ENCODE measurements at regions not wholly inside any gene's neighbourhood (a gene's known extent, or its start where the extent isn't known, plus 50 kb on each side); places are given as distances from the start of the nearest gene placed in this dataset.
A peak's percentile ranks its signal among the peaks of the same experiment; 100 is the strongest.

DNA sequence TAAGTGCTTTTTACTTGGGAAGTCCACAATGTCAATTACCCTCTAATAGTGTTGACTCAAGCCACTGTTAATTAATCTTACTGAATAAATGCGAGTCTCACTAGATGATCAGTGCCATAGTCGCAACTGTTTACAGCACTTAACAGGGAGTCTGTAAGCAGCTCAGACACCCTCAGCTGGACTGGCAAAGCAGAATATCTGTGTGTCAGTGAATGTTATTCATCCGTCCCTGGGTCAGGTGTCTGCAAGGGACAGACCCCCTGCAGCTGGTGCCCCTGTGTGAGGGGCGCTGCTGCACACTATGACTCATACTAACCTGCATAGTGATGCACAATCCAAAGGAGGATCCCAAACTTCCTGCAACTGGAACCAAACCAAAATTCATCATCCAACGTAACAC, 306.5 kb downstream of the HHIPL2 start:
- no peak for DNase-seq (ENCODE audit: low read depth)

GRCh38 chr1:222240536-222241181, 307.2 kb downstream of the HHIPL2 start:
- DNase-seq (ENCODE audit: low read depth): no peak

DNA sequence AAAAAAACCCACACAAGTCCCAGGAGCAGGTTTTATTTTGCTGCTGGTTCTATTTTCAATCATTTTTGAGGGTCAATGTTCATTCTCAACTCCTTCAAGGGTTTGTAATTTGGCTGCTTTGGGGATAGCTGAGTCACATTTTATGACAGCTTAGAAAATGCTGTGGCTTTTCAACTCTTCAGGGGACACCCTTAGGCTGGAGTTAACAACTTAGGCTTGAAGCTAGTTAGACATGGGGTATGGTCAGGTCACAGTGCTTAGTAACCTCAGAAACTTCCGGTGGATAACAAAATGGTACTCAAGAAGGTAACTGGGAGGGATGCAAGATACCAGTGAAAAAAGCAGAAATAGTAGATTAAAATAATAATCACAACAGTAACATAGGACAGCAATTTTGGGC, 308.8 kb downstream of the HHIPL2 start:
- no peak for DNase-seq (ENCODE audit: low read depth)

DNA sequence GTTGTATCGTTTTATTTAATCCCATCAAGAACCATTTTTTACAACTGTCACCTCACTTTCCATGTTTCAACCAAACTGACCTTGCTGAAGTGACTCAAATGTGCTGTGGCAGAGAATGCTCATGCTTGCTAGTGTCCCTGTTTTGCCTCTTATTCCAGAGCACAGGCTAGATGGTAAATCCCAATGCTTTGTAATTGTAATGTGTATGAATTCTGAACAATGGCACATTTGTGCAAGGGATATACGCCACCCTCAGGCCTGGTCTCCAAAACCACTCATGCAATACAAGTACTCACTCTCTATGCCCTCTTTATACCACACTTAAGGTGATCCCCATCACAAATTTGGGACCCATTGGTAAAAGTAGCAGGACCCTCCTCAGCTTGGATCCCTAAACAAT, 313.6 kb downstream of the HHIPL2 start:
- DNase-seq (ENCODE audit: low read depth): no peak

- no peak for DNase-seq (ENCODE audit: low read depth)
Measured at GRCh38 chr1:222233444-222234158, 314.3 kb downstream of the HHIPL2 start.

- DNase-seq (ENCODE audit: low read depth): no peak
Measured at GRCh38 chr1:222232842-222233241, 315.1 kb downstream of the HHIPL2 start.

- DNase-seq (ENCODE audit: low read depth): no peak
Measured at GRCh38 chr1:222229672-222230312, 318.1 kb downstream of the HHIPL2 start.

DNA sequence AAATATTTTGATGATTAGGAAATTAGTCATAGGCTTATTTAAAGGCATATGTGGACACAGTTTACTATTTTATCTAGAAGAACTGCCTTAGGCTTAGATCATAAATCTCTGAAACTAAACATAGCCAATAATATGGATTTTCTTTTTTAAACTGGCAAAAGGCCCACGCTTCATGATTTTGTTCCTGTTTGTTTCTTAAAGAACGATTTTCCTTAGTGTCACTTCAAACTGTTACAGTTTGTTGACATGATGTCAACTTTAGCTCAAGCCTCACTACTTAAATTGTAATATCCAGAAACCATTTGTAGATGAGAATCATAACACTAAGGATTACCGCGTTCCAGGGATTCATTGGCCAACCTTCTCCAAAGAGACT, 322.6 kb downstream of the HHIPL2 start:
- peak; percentile 62 for DNase-seq (ENCODE audit: low read depth)

DNA sequence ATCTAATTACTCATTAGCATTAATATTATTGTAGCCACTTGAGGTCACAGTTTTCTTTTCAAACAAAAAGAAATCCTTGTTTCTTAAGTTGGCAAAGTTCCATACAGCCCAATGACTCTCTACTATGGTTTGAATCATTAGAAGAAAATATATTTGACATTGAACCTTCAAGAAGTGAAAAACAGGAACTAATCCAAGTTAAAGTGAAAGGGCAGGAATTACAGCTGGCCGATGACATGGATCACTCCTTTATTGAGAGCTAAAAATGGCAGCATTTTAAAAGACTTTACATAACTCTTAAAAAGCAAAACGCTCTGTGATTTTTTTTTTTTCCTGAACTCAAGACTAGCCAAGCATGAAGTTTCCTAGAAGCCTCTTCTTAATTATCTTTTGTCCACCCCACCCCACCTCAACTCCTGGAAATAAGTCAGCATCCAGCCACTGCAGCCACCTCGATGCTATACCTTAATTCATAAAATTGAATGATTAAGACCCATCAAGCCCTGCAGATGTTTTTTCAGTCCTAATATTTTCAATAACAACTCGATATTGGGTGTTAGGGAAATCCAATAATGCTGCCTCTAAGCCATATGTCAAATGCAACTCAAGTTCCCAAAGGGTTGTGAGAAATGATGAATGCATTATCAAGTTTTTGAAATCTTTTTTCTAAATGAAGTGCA, 323.1 kb downstream of the HHIPL2 start:
- DNase-seq (ENCODE audit: low read depth): no peak

- DNase-seq (ENCODE audit: low read depth): no peak
Measured at GRCh38 chr1:222224156-222224555, 323.7 kb downstream of the HHIPL2 start.

GRCh38 chr1:222223010-222223409, 324.9 kb downstream of the HHIPL2 start:
- DNase-seq (ENCODE audit: low read depth): no peak

DNA sequence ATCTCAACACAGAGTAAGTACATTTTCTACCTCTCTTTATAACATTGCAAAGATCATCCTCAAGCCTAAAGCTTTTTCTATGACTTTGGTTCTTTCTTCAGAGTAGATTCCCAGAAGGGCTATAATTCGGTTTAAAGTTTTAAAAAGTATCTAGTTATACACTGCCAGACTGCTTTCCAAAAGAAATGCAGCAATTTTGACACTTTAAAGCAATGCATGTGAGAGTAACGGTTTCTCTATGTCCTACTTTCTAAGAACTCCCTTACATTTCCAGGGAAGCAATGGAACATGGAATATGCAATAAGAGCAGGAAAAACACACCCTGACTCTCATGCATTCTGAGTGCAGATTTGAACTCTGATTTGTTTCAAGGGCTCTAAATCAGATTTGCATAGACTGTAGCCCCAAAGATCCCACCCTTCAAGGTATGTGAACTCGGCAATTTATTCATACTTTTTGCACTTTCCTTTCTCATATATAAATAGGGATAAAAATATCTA, 331.6 kb downstream of the HHIPL2 start:
- no peak for DNase-seq (ENCODE audit: low read depth)

DNA sequence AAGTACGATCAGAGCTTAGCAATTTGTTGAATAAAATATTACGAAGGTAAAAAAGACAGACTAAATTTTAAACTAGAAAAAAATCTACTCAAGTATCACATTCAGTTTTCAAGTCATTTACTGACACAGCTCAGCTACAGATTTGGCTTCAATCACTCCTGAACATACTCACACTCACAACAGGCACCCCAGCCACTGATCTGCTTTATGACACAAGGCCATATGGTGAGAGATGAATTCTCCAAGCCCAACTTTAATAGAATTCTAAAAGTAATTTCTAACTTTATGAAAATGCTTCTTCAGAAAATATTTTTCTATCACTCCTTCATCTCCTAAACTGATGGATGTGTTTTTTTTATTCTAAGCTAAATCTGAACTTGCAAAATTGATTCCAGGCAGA, 337.1 kb downstream of the HHIPL2 start:
- DNase-seq (ENCODE audit: low read depth): no peak

DNA sequence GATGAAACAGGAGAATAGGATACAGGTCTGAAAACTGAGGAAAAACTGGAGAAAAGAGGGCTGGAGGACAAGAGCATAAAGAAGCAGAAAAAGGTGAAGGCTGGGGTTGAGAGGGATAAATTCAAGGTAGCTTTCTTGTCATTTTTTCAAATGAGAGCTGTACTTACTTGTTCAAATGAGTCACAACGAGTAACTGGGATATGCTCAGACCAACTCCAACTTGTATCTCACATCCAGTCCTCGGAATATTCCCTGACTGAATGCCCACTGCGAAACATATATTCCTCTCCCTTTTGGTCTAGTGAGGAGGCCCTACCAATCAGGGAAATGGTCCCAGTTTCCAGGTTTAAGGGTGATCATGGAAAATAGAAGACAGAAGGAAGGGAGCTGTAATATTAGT, 343.4 kb downstream of the HHIPL2 start:
- no peak for DNase-seq (ENCODE audit: low read depth)

DNA sequence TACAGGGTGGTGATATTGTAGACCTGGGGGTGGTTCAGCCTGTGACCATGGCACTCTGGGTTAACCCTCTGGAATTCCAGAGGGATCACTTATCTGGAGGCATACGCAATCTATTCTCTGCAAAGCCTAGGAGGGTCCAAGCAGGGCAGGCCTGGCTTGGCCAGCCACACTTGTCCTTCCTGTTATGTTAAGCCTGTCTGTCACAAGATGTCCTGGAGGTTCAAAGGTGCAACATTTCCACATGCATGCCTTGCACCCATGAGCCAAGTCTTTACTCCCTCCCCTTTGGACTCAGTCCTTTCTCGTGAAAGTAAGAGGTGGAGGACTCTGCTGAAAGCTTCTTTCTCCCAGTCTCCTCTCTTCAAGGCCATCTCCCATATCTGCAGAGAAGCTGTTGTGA, 345.1 kb downstream of the HHIPL2 start:
- no peak for DNase-seq (ENCODE audit: low read depth)

DNA sequence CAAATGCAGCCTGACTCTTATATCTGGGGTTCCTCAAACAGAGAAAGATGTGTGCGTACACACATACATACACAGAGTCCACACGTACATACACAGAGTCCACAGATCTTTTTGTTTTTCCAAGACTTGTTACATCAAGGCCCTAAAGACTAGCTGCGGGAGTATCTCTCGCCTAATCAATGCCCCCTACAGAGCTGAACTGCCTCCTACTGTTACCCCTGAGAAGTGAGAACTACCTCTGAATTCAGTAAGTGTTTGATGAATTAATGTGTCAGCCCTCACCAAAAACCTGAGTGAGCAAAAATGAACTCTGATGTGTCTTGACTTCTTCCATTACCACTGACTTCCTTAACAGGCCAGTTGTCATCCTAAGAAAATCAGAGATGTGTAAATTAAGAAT, 351.2 kb downstream of the HHIPL2 start:
- no peak for DNase-seq (ENCODE audit: low read depth)

GRCh38 chr1:222196288-222196687, 351.6 kb downstream of the HHIPL2 start:
- DNase-seq (ENCODE audit: low read depth): no peak

GRCh38 chr1:222195857-222196256, 352.0 kb downstream of the HHIPL2 start:
- no peak for DNase-seq (ENCODE audit: low read depth)

DNA sequence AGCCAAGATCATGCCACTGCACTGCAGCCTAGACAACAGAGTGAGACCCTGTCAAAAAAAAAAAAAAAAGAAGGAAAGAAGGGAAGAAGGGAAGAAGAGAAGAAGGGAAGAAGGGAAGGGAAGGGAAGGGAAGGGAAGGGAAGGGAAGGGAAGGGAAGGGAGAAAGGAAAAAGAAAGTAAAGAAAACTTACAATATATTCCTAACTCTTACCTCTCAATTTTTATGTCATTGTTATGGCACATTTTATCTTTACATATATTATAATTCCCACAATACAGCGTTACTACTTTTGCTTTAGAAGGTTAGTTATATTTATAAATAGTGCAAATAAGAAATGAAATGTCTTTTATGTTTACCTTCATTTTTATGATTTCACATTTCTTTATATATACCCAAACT, 358.7 kb downstream of the HHIPL2 start:
- no peak for DNase-seq (ENCODE audit: low read depth)

- no peak for DNase-seq (ENCODE audit: low read depth)
Measured at GRCh38 chr1:222187566-222188332, 360.2 kb downstream of the HHIPL2 start.

GRCh38 chr1:222182641-222183040, 365.3 kb downstream of the HHIPL2 start:
- no peak for DNase-seq (ENCODE audit: low read depth)

- no peak for DNase-seq (ENCODE audit: low read depth)
Measured at GRCh38 chr1:222181191-222181590, 366.7 kb downstream of the HHIPL2 start.

All from forelimb muscle (tissue), 1 donor.